HEK293 (cell line): ENCODE measurements at regions not wholly inside any gene's neighbourhood (a gene's known extent, or its start where the extent isn't known, plus 50 kb on each side); places are given as distances from the start of the nearest gene placed in this dataset.

Source experiments
- CTCF ChIA-PET: fragments of 350-600 bp; formaldehyde crosslinking; extraction: SDS; loops from one replicate; lab custom pipeline; 2021; ENCODE audit warnings: antibody characterized with exemption; lab: Yijun Ruan, JAX
- POLR2A ChIA-PET: fragments of 300-600 bp; formaldehyde crosslinking; extraction: SDS; loops from one replicate; lab custom pipeline; 2020; ENCODE audit warnings: antibody characterized with exemption, inconsistent platforms; lab: Yijun Ruan, JAX
- H3K27ac ChIP-seq: fragments of 200-500 bp; sonication (Bioruptor generic); 2 replicates; pipeline ENCODE4 v1.5.1; 2014; ENCODE audit warnings: low read depth, low read length, control low read depth, inconsistent platforms; ENCODE audit errors: extremely low read depth
- H3K36me3 ChIP-seq, 2 experiments: fragments of 200-500 bp in 1 of 2; sonication (Bioruptor generic) in 1 of 2; 1 replicate in 1 of 2; 2 replicates in 1 of 2; pipeline ENCODE4 v1.5.1; 2014 to 2017; ENCODE audit warnings: inconsistent platforms in 2 of 2, low read length in 2 of 2; ENCODE audit not compliant: control insufficient read depth in 2 of 2, insufficient read depth in 1 of 2
- H3K4me1 ChIP-seq: fragments of 200-500 bp; sonication (Bioruptor generic); 2 replicates; pipeline ENCODE4 v1.5.1; 2014; ENCODE audit warnings: mild to moderate bottlenecking, low read length, inconsistent platforms; ENCODE audit not compliant: control insufficient read depth, insufficient read depth
- H3K4me3 ChIP-seq: 2 replicates; pipeline ENCODE4 v1.5.1; 2011; ENCODE audit warnings: low read depth, mild to moderate bottlenecking, control low read depth, low read length, moderate library complexity
- H3K9me3 ChIP-seq: fragments of 200-500 bp; sonication (Bioruptor generic); 2 replicates; pipeline ENCODE4 v1.5.1; 2014; ENCODE audit warnings: low read depth, low read length, inconsistent platforms; ENCODE audit not compliant: control insufficient read depth, insufficient read depth
- GLI4 ChIP-seq: fragments of 450-650 bp; formaldehyde crosslinking; IDR thresholded peaks from 2 replicates; pipeline ENCODE4 v1.5.1; 2016; ENCODE audit warnings: missing biosample characterization, missing genetic modification characterization
- KLF1 ChIP-seq: fragments of 450-650 bp; formaldehyde crosslinking; IDR thresholded peaks from 2 replicates; pipeline ENCODE4 v1.5.1; 2016; ENCODE audit warnings: missing biosample characterization, missing genetic modification characterization
- KLF16 ChIP-seq: fragments of 450-650 bp; formaldehyde crosslinking; IDR thresholded peaks from 2 replicates; pipeline ENCODE4 v1.5.1; 2017; ENCODE audit warnings: missing biosample characterization, missing genetic modification characterization
- OSR2 ChIP-seq: fragments of 450-650 bp; formaldehyde crosslinking; IDR thresholded peaks from 2 replicates; pipeline ENCODE4 v1.5.1; 2016; ENCODE audit warnings: missing biosample characterization, missing genetic modification characterization
- PRDM1 ChIP-seq: fragments of 450-650 bp; formaldehyde crosslinking; IDR thresholded peaks from 2 replicates; pipeline ENCODE4; 2016; ENCODE audit warnings: missing biosample characterization, missing genetic modification characterization
- SALL2 ChIP-seq: fragments of 450-650 bp; formaldehyde crosslinking; IDR thresholded peaks from 2 replicates; pipeline ENCODE4 v1.5.0; 2017; ENCODE audit warnings: missing biosample characterization, mild to moderate bottlenecking, missing genetic modification characterization, borderline replicate concordance
- SCRT1 ChIP-seq: fragments of 450-650 bp; formaldehyde crosslinking; IDR thresholded peaks from 2 replicates; pipeline ENCODE4 v1.5.1; 2016; ENCODE audit warnings: missing biosample characterization, missing genetic modification characterization, borderline replicate concordance
- SP3 ChIP-seq: fragments of 450-650 bp; formaldehyde crosslinking; IDR thresholded peaks from 2 replicates; pipeline ENCODE4 v1.5.1; 2016; ENCODE audit warnings: missing biosample characterization, missing genetic modification characterization
- ZNF10 ChIP-seq: fragments of 450-650 bp; formaldehyde crosslinking; IDR thresholded peaks from 2 replicates; pipeline ENCODE4 v1.5.1; 2017; ENCODE audit warnings: missing biosample characterization, missing genetic modification characterization
- ZNF132 ChIP-seq: fragments of 450-650 bp; formaldehyde crosslinking; IDR thresholded peaks from 2 replicates; pipeline ENCODE4 v1.5.1; 2017; ENCODE audit warnings: missing biosample characterization, missing genetic modification characterization, borderline replicate concordance
- ZNF202 ChIP-seq: fragments of 450-650 bp; formaldehyde crosslinking; IDR thresholded peaks from 2 replicates; pipeline ENCODE4 v1.5.1; 2016; ENCODE audit warnings: missing biosample characterization, missing genetic modification characterization, borderline replicate concordance
- ZNF302 ChIP-seq: fragments of 450-650 bp; formaldehyde crosslinking; IDR thresholded peaks from 2 replicates; pipeline ENCODE4 v1.5.1; 2016; ENCODE audit warnings: missing biosample characterization, missing genetic modification characterization, low read depth
- ZNF416 ChIP-seq: fragments of 450-650 bp; formaldehyde crosslinking; IDR thresholded peaks from 2 replicates; pipeline ENCODE4 v1.5.1; 2016; ENCODE audit warnings: missing biosample characterization, missing genetic modification characterization
- ZNF501 ChIP-seq: fragments of 450-650 bp; formaldehyde crosslinking; IDR thresholded peaks from 2 replicates; pipeline ENCODE4 v1.5.1; 2016; ENCODE audit warnings: missing biosample characterization, missing genetic modification characterization
- ZNF510 ChIP-seq: fragments of 450-650 bp; formaldehyde crosslinking; IDR thresholded peaks from 2 replicates; pipeline ENCODE4 v1.5.1; 2018; ENCODE audit warnings: mild to moderate bottlenecking, missing genetic modification characterization, missing biosample characterization; ENCODE audit not compliant: insufficient replicate concordance
- ZNF610 ChIP-seq: fragments of 450-650 bp; formaldehyde crosslinking; IDR thresholded peaks from 2 replicates; pipeline ENCODE4 v1.5.1; 2016; ENCODE audit warnings: missing biosample characterization, missing genetic modification characterization, borderline replicate concordance
- ZNF623 ChIP-seq: fragments of 450-650 bp; formaldehyde crosslinking; IDR thresholded peaks from 2 replicates; pipeline ENCODE4 v1.5.1; 2016; ENCODE audit warnings: missing biosample characterization, missing genetic modification characterization
- ZNF670 ChIP-seq: fragments of 450-650 bp; formaldehyde crosslinking; IDR thresholded peaks from 2 replicates; pipeline ENCODE4 v1.5.1; 2016; ENCODE audit warnings: missing biosample characterization, missing genetic modification characterization, low read depth
- ZNF701 ChIP-seq: fragments of 450-650 bp; formaldehyde crosslinking; IDR thresholded peaks from 2 replicates; pipeline ENCODE4 v1.5.1; 2016; ENCODE audit warnings: missing biosample characterization, missing genetic modification characterization
- TF ChIP-seq, protein P1 (sequence below): fragments of 450-650 bp; formaldehyde crosslinking; IDR thresholded peaks from 2 replicates; pipeline ENCODE4 v1.5.1; 2016; ENCODE audit warnings: missing biosample characterization, missing genetic modification characterization, low read depth
- TF ChIP-seq, protein P2 (sequence below): fragments of 450-650 bp; formaldehyde crosslinking; IDR thresholded peaks from 2 replicates; pipeline ENCODE4 v1.5.1; 2017; ENCODE audit warnings: missing biosample characterization, missing genetic modification characterization
- TF ChIP-seq, protein P3 (sequence below): fragments of 450-650 bp; formaldehyde crosslinking; IDR thresholded peaks from 2 replicates; pipeline ENCODE4 v1.5.1; 2016; ENCODE audit warnings: missing biosample characterization, missing genetic modification characterization
- TF ChIP-seq, protein P4 (sequence below): fragments of 450-650 bp; formaldehyde crosslinking; IDR thresholded peaks from 2 replicates; pipeline ENCODE4 v1.5.1; 2016; ENCODE audit warnings: missing biosample characterization, missing genetic modification characterization

DNA sequence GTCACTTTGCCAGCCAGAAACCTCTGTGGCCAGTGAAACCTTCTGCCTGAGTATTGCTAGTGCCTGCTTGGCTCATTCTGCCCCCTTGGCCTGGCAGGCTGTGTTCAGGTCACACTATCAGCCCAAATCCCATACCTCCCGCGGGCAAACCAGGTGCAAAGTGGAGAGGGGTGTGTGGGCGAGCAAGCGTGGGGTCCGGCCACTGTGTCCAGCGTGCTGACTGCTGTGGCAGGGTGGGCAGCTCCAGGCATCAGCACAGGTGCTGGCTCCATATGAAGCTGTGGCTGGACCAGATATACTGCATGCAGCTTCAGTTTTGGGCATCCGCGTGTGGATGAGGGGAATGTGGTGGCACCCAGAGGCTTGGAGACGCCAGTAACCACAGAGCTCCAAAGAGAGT is 576.5 kb upstream of the EDIL3 start:
- no peaks in the 10 kb centered on the region for H3K4me1 ChIP-seq
- no peak overlapping the region for H3K4me3 ChIP-seq
- POLR2A ChIA-PET, result no interaction called here
- H3K36me3 ChIP-seq, result no peaks in the 10 kb centered on the region
- no peaks in the 10 kb centered on the region for H3K9me3 ChIP-seq
- CTCF ChIA-PET, result no interaction called here
- TF ChIP-seq ZNF10 (tag by site-specific recombination), result no peak
- TF ChIP-seq, protein P1, sequence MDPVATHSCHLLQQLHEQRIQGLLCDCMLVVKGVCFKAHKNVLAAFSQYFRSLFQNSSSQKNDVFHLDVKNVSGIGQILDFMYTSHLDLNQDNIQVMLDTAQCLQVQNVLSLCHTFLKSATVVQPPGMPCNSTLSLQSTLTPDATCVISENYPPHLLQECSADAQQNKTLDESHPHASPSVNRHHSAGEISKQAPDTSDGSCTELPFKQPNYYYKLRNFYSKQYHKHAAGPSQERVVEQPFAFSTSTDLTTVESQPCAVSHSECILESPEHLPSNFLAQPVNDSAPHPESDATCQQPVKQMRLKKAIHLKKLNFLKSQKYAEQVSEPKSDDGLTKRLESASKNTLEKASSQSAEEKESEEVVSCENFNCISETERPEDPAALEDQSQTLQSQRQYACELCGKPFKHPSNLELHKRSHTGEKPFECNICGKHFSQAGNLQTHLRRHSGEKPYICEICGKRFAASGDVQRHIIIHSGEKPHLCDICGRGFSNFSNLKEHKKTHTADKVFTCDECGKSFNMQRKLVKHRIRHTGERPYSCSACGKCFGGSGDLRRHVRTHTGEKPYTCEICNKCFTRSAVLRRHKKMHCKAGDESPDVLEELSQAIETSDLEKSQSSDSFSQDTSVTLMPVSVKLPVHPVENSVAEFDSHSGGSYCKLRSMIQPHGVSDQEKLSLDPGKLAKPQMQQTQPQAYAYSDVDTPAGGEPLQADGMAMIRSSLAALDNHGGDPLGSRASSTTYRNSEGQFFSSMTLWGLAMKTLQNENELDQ (tag by site-specific recombination), result no peak
- TF ChIP-seq, all 188 proteins: peak for 0
- no peak overlapping the region for H3K27ac ChIP-seq

DNA sequence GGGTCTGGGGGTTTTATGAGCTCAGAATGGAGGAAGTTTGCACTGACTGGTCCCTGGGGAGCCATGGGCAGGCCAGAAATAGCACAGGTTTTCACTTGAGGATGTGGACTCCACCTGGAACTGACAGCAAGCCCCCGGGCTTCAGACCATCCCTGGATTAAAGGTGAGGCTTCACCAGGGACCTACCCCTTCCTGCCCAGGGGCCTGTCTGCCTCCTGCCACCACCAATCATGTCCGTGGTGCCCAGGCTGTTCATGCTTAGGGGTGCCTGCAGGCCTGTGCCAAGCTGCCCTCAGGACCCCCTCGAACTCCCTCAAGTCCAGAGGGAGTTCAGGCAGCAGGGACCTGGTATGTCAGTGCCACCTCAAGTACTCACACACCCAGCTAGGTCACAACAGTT is 577.2 kb upstream of the EDIL3 start:
- no peak overlapping the region for H3K27ac ChIP-seq
- H3K4me1 ChIP-seq, result no peaks in the 10 kb centered on the region
- H3K36me3 ChIP-seq, result no peaks in the 10 kb centered on the region
- CTCF ChIA-PET, result no interaction called here
- TF ChIP-seq KLF16 (tag by site-specific recombination) (no peak), PRDM1 (tag by site-specific recombination) (no peak), ZNF610 (tag by site-specific recombination) (no peak), ZNF132 (no peak), ZNF623 (tag by site-specific recombination) (no peak), SP3 (tag by site-specific recombination) (no peak), ZNF416 (tag by site-specific recombination) (no peak), SCRT1 (no peak)
- TF ChIP-seq, protein P2, sequence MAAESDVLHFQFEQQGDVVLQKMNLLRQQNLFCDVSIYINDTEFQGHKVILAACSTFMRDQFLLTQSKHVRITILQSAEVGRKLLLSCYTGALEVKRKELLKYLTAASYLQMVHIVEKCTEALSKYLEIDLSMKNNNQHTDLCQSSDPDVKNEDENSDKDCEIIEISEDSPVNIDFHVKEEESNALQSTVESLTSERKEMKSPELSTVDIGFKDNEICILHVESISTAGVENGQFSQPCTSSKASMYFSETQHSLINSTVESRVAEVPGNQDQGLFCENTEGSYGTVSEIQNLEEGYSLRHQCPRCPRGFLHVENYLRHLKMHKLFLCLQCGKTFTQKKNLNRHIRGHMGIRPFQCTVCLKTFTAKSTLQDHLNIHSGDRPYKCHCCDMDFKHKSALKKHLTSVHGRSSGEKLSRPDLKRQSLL (tag by site-specific recombination), result no peak
- TF ChIP-seq, protein P3, sequence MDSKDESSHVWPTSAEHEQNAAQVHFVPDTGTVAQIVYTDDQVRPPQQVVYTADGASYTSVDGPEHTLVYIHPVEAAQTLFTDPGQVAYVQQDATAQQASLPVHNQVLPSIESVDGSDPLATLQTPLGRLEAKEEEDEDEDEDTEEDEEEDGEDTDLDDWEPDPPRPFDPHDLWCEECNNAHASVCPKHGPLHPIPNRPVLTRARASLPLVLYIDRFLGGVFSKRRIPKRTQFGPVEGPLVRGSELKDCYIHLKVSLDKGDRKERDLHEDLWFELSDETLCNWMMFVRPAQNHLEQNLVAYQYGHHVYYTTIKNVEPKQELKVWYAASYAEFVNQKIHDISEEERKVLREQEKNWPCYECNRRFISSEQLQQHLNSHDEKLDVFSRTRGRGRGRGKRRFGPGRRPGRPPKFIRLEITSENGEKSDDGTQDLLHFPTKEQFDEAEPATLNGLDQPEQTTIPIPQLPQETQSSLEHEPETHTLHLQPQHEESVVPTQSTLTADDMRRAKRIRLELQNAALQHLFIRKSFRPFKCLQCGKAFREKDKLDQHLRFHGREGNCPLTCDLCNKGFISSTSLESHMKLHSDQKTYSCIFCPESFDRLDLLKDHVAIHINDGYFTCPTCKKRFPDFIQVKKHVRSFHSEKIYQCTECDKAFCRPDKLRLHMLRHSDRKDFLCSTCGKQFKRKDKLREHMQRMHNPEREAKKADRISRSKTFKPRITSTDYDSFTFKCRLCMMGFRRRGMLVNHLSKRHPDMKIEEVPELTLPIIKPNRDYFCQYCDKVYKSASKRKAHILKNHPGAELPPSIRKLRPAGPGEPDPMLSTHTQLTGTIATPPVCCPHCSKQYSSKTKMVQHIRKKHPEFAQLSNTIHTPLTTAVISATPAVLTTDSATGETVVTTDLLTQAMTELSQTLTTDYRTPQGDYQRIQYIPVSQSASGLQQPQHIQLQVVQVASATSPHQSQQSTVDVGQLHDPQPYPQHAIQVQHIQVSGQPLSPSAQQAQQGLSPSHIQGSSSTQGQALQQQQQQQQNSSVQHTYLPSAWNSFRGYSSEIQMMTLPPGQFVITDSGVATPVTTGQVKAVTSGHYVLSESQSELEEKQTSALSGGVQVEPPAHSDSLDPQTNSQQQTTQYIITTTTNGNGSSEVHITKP (tag by site-specific recombination), result no peak
- no peak overlapping the region for H3K4me3 ChIP-seq
- POLR2A ChIA-PET, result no interaction called here
- no peaks in the 10 kb centered on the region for H3K9me3 ChIP-seq

DNA sequence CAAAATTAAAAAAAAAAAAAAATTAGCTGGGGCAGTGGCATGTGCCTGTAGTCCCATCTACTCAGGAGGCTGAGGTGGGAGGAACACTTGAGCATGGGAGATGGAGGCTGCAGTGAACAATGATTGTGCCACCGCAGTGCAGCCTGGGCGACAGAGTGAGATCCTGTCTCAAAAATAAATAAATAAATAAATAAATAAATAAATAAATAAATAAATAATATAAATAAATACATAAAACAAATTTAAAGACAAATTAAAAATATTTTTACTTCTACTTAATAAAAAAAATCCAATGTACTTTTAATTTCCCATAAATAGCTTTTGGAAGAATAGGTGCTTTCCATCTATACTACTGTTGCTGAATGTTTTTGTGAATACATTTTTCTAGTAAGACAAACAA is 598.4 kb upstream of the EDIL3 start:
- no peak overlapping the region for H3K4me3 ChIP-seq
- H3K36me3 ChIP-seq, result no peaks in the 10 kb centered on the region
- H3K27ac ChIP-seq, result no peak overlapping the region
- POLR2A ChIA-PET, result no interaction called here
- H3K9me3 ChIP-seq, result no peaks in the 10 kb centered on the region
- CTCF ChIA-PET, result no interaction called here
- H3K4me1 ChIP-seq, result no peaks in the 10 kb centered on the region
- TF ChIP-seq, protein P4, sequence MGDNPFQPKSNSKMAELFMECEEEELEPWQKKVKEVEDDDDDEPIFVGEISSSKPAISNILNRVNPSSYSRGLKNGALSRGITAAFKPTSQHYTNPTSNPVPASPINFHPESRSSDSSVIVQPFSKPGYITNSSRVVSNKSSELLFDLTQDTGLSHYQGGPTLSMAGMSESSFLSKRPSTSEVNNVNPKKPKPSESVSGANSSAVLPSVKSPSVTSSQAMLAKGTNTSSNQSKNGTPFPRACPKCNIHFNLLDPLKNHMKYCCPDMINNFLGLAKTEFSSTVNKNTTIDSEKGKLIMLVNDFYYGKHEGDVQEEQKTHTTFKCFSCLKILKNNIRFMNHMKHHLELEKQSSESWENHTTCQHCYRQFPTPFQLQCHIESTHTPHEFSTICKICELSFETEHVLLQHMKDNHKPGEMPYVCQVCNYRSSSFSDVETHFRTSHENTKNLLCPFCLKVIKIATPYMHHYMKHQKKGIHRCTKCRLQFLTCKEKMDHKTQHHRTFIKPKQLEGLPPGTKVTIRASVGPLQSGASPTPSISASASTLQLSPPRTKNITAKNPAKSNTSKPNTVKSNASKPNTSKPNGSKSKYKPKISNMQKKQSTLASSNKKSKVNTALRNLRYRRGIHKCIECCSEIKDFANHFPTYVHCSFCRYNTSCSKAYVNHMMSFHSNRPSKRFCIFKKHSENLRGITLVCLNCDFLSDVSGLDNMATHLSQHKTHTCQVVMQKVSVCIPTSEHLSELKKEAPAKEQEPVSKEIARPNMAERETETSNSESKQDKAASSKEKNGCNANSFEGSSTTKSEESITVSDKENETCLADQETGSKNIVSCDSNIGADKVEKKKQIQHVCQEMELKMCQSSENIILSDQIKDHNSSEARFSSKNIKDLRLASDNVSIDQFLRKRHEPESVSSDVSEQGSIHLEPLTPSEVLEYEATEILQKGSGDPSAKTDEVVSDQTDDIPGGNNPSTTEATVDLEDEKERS (tag by site-specific recombination), result no peak
- TF ChIP-seq ZNF510 (peak; percentile 73), ZNF670 (tag by site-specific recombination) (no peak), SALL2 (tag by site-specific recombination) (no peak), KLF1 (tag by site-specific recombination) (no peak), ZNF701 (tag by site-specific recombination) (no peak), ZNF501 (no peak), GLI4 (tag by site-specific recombination) (no peak), OSR2 (no peak), ZNF302 (tag by site-specific recombination) (no peak), SP3 (tag by site-specific recombination) (no peak), ZNF202 (tag by site-specific recombination) (no peak)
